ENCODE measurements at regions not wholly inside any gene's neighbourhood (a gene's known extent, or its start where the extent isn't known, plus 50 kb on each side); places are given as distances from the start of the nearest gene placed in this dataset.
"Not testable (repeated sequence)": the region's sequence is repeated elsewhere in the genome, so short reads cannot be mapped to it uniquely, and the experiment has no call there.

DNA sequence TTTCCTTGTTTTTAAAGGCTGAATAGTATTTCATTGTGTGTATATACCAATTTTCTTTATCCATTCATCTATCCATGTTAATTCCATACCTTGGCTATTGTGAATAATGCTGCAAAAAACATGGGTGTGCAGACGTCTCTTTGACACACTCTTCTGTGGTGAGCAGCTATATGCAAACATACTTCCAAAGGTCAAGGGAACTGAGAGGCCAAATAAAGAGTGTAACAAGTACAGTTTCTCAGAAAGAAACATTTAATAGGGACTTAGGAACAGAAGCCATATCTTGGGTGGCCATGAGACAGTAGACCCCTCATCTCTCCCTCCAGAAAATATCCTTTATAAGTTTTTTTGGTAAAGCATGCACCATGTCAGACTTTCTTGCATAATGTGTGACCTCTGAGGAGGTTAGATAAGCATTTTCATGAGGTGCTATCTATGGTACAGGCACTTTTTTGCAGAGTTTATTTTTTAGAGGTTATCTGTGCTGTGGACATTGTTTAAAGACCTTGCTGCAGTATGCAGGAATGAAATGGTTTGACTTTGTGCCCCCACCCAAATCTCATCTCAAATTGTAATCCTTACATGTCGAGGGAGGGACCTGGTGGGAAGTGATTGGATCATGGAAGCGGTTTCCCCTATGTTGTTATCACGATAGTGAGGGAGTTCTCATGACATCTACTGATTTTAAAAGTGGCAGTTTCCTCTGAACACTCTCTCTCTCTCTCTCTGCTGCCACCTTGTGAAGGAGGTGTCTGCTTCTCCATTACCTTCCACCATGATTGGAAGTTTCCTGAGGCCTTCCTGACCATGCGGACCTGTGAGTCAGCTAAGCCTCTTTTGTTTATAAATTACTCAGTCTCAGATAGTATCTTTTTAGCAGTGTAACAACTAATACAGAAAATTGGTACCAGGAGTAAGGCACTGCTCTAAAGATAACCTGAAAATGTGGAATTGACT lies 1202.3 kb downstream of the GALC start:
- no peak for DNase-seq (ENCODE audit: low read depth)

DNA sequence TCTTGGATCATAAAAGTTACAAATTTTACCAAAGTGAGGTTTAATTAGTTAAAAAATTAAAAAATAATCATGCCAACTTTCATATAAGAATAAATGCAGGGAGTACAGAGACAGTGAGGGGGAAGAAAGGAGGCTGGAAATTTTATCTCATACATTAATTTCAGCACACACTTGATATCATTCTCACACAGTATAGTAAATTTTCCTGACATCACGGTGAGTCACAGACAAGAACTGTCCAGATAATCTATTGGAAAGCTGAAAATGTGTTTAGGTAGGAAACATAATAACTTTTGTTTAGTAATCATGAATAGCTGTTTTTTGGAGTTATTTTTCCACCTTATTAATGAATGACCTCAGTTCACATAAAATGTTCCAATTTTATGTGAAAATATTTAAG lies 1204.8 kb downstream of the GALC start:
- DNase-seq (ENCODE audit: low read depth), result no peak

DNA sequence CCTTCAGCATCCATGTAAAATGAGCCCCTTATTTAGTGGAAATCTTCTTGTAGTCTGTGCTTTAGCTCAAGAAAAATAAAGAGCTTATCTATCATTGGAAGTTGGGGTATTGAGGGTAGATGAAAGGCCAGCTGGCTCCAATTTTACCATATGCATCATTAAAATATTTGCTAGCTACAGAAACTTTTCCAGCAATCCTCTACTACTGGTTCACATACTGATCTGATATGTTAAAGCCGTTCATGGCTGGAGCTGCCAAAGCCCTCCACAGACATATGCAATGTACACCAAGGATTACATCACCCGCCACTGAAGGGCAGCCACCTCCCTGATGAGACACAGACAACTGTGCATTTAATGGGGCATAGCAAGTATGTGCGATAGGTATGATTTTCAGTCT lies 1205.3 kb downstream of the GALC start:
- peak; percentile 7 for DNase-seq (ENCODE audit: low read depth)

DNA sequence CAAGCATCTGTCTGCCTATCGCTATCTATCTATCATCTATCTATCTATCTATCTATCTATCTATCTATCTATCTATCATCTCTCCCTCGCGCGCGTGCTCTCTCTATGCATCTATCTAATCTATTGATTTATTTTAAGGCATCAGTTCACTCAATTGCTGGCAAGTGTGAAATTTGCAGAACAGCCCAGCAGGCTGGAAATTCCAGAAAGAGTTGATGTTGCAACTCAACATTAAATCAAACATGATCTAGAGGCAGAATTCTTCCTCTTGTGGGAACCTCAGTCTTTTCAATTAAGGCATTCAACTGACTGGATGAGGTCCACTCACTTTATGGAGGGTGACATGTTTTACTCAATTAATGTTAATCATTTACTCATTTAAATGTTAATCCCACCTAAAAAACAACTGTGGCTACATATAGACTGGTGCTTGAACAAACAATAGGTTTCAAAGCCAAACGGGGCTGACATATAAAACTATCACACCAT lies 1210.8 kb downstream of the GALC start:
- DNase-seq (ENCODE audit: low read depth), result no peak

DNA sequence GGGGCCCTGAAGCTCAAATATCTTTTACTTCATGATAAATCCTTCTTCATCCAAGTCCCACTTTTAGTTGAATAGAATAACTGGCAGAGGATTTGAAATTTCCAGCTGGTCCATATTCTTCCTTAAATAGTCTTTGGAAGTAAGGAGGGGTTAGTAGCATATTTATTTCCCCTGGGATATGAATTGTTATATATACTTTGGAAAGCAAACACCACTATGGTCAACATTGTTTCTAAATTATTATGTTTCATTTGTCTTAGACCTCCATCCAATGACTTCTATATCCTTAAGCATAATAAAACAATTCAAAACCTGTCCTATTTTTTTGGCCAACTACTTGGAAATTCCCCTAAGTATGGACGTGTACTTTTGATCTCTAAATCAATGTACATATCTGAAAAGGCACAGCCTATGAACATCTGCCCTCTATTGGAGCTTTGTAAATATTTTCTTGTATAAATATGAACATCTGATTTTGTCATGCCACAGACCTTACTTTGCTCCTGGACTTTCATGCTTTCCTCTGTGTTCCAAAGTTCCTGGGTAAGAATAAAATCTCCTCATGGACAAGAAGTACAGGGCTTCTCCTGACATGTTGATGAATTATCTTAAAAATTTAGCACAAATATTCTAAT lies 1212.0 kb downstream of the GALC start:
- no peak for DNase-seq (ENCODE audit: low read depth)

DNA sequence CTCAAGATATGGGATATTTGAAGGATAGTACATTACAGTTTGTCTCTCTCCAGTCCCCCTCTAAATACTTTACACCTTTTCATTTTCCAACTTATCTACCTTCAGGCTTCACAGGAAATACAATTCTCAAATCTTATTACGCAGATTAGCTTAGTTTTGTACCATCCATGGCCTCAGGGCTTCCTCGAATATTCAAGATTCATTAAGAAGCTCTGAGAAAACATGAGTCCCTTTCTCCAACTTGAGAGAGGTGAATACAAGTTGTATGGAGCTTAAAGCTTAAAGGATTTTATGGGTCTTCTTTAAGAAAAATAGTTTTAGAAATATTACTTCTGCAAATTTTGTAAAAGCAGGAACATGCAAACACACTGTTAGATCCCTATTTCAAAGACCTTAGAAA lies 1212.5 kb downstream of the GALC start:
- DNase-seq (ENCODE audit: low read depth), result no peak

DNA sequence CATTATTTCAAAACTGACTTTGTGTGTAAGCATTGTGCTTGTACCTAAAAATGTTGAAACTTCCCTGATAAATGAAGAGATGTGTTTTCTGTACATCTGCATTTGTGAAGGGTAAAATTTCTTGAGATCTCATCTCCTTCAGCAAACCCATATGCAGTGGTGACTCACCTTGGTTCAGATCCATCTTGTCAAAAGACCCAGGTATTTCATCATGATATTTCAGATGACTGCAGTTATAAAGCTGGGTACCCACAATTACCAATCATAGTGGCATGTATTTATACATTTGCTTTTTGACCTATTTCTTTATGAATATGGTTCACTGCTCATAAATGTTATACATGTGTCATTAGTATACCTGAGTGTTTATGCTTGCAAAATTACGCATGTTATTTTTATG lies 1213.6 kb downstream of the GALC start:
- DNase-seq (ENCODE audit: low read depth), result no peak

DNA sequence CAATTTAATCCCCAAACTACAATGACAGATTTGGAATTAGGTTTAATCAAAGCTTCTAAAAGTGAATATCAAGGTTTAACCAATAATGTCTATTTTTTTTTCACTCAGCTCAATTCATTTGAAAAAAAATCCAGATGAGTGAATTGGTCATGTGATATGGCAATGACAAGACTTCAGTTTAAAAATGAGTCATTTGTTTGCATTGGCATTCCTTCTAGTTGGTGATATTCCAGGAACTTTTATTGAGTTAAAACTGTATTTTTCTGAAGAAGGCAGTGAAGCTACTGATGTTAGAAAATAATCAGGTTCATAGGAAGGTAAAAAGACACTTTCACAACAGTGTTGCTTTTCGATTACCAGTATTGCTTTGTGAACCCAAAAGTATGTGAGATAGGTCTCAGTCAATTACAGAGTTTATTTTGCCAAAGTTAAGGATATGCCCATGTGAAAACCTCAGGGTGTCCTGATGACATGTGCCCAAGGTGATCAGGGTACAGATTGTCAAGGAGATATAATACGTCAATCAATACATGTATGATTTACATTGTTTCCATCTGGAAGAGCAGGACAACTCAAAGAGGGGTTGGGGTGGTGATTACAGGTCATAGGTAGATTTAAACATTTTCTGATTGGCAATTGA lies 1214.9 kb downstream of the GALC start:
- peak; percentile 55 for DNase-seq (ENCODE audit: low read depth)

DNA sequence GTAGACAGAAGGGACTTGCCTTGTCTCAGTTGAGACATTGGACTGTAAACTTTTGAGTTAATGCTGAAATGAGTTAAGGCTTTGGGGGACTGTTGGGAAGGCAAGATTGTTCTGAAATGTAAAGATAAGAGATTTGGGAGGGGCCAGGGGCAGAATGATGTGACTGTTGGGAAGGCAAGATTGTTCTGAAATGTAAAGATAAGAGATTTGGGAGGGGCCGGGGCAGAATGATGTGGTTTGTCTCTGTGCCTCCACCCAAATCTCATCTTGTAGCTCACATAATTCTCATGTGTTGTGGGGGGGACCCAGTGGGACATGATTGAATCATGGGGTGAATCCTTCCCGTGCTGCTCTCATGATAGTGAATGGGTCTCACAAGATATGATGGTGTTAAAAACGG lies 1217.1 kb downstream of the GALC start:
- not testable (repeated sequence) for DNase-seq (ENCODE audit: low read depth)

DNA sequence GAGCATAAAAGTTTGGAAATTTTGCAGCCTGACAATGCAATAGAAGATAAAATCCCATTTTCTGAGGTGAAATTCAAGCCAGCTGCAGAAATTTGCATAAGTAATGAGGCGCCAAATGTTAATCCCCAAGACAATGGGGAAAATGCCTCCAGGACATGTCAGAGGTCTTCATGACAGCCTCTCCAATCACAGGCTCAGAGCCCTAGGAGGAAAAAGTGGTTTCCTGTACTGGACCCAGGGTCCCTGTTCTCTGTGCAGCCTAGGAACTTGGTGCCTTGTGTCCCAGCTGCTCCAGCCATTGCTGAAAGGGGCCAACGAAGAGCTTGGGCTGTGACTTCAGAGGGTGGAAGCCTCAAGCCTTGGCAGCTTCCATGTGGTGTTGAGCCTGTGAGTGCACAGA lies 1218.1 kb downstream of the GALC start:
- DNase-seq (ENCODE audit: low read depth), result no peak

DNA sequence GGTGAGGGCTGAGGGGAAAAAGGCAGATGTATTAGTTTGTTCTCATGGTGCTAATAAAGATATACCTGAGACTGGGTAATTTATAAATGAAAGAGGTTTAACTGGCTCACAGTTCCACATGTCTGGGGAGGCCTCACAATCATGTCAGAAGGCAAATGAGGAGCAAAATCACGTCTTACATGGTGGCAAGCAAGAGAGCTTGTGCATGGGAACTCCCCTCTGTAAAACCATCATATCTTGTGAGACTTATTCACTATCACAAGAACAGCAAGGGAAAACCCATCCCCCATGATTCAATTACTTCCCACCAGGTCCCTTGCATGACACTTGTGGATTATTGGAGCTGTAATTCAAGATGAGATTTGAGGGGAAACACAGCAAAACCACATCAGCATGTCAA lies 1220.9 kb downstream of the GALC start:
- no peak for DNase-seq (ENCODE audit: low read depth)

DNA sequence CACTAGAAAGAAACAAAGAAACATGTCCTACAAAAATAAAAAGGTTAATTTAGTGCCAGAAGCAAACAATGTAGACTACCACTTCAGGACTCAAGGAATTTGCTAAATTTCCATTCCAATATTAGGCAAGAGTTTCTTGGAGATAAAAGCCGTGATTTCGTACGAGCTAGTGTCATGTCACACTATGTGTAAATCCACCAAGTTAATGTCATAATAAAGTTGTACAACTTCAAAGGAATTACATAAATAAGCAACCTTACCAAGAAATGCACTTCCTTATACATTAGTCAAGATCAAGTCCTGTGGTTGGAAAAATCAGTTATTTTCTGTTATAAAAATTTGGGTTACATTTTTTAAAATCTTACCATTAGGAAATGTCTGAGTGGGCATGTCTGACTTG lies 1222.8 kb downstream of the GALC start:
- no peak for DNase-seq (ENCODE audit: low read depth)

DNA sequence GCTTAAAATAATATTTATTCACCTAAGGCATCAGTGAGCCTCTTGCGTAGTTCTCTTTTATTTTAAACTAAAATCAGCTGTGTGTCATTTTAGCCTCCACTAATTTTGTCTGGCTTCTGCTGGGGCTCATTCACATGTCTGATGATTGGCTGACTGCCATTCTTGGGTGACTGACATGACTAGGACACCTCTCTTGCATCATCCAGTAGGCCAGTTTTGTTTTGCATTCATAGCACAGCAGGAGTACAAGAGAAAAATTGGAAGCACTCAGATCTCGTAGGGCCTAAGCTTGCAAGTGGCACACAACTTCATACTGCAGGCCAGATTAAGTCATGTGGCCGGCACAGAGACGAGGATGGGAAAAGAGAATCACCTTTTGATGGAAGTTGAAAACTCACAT lies 1226.5 kb downstream of the GALC start:
- DNase-seq (ENCODE audit: low read depth), result no peak

DNA sequence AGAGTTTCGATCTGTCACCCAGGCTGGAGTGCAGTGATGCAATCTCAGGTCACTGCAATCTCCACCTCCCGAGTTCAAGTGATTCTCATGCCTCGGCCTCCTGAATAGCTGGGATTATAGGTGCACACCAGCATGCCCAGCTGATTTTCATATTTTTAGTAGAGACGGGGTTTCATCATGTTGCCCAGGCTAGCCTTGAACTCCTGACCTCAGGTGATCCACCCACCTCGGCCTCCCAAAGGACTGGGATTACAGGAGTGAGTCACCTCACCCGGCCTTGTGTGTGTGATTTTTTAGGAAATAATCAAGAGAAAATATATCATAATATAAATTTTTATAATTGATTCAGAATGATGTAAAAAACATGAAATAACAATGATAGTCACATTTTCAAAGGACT lies 1231.4 kb downstream of the GALC start:
- DNase-seq (ENCODE audit: low read depth), result no peak

DNA sequence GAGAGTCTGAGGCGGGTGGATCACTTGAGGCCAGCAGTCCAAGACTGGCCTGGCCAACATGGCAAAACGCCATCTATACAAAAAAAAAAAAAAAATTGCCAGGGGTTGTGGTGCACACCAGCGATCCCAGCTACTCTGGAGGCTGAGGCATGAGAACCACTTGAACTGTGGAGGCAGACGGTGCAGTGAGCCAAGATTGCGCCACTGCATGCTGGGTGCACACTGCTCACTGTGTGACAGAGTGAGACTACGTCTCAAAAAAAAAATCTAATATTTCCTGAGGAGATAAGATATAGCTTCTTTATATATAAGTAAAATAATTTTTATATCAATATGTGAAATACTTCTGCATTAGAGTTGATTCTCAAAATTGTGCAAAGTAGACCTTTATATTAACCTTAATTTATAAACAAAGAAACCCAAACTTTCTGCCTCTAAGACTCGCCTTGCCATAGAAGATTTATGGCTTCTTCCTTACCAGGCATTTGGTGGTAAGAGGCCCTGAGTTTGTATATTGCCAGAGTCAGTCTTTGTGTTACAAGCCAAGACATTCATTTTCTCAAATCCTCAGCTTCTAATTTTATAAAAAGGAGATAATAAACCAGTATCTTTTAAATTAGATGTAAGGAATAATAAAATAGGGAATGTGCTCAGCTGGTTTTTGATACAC lies 1226.7 kb downstream of the FLRT2 start:
- no peak for DNase-seq (ENCODE audit: low read depth)

DNA sequence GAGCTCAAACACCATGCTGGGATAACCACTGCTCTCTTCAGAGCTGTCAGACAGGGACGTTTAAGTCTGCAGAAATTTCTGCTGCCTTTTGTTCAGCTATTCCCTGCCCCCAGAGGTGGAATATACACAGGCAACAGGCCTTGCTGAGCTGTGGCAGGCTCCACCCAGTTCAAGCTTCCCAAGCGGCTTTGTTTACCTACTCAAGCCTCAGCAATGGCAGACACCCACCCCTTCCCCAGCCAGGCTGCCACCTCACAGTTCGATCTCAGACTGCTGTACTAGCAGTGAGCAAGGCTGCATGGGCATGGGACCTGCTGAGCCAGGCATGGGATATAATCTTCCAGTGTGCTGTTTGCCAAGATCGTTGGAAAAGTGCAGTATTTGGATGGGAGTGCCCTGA lies 1220.5 kb downstream of the FLRT2 start:
- DNase-seq (ENCODE audit: low read depth), result not testable (repeated sequence)

DNA sequence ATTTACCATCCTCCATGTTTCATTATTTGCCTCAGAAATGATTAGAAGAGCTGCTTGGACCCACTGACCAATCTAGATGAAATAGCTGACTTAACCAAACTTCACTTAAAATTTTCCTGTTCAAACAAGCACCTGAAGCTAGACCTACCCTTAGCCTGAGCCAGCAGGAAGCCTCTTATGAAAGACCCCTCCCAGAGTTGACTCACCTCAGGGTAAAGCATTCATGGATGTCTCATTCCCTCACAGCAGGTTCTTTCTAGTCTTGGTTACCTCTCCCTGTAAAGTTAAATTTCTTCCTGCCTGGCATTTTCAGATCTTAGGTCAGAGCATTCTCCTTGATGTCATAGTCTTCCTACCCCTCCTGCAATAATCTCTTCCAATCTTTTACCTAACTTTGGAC lies 1209.8 kb downstream of the FLRT2 start:
- DNase-seq (ENCODE audit: low read depth), result no peak

DNA sequence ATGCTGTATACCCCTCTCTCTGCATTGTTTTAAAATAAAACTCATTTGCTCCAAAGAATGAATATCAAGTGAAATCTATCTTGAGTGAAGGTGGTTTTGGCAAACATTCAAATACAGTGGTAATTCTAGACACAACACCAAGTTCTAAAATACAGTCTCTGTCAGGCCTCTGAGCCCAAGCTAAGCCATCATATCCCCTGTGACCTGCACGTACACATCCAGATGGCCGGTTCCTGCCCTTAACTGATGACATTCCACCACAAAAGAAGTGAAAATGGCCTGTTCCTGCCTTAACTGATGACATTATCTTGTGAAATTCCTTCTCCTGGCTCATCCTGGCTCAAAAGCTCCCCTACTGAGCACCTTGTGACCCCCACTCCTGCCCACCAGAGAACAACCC lies 1201.5 kb downstream of the FLRT2 start:
- not testable (repeated sequence) for DNase-seq (ENCODE audit: low read depth)

DNA sequence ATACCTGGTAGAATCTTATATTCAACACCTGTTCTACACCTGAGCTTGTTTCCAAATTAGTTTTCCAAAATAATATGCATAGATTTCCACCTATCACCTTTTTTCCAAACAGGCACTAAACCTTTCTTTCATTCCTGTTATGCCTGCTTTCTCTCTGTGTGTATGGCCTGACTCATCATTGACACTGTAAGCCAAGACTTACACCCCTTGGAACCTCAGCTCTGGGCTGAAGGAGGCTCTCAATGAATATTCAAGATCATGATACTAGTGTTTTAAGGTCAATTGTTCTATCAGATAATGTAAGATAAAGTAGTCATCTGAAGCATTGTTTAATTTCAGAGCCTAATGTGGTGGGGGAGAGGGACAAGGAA lies 1193.3 kb downstream of the FLRT2 start:
- no peak for DNase-seq (ENCODE audit: low read depth)

DNA sequence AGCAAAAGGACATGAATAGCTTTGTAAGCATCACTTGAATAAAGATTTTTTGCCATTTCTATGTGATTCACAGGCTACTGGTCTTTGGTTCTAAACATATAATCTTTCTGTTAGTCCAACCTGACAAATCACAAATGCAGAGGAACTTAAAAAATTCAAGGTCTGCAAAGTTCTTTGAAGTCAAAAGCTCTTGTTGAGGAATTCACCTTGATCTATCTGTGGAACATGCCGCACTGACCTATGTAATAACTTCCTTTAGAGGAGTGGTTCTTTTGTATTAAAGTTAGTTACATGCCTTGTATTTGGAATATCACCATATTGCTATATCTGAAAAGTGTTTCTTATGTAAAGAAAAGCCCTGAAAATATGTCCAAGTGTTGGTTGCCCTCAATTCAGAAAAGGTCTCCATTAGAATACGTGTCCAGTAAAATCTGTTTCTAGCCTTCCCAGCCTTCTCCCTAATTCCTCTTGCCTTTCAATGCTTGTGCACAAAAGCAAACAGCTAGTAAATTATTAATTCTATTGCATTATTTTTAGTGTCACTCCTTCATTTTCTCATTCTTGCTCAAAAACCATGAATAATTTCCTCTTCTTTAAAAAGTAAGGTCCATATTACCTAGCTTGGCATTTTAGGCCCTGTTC lies 1192.8 kb downstream of the FLRT2 start:
- no peak for DNase-seq (ENCODE audit: low read depth)

DNA sequence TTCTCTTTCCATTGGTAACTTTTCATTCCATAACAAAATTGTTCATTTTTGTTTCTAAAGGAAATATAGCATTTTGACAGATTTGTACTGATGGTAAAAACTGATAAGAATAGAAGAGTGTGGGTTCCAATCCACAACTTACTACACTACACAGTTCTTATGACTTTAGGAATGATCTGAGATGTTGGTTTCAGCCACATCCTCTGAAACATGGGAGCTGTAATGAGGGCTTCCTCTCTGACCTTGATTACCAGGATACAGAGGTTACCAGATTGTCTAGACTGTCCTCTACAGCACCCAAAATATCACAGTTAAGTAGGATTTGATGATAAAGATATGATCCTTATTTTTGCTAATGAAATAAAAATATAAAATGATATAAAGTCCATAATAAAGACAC lies 1184.6 kb downstream of the FLRT2 start:
- no peak for DNase-seq (ENCODE audit: low read depth)

DNA sequence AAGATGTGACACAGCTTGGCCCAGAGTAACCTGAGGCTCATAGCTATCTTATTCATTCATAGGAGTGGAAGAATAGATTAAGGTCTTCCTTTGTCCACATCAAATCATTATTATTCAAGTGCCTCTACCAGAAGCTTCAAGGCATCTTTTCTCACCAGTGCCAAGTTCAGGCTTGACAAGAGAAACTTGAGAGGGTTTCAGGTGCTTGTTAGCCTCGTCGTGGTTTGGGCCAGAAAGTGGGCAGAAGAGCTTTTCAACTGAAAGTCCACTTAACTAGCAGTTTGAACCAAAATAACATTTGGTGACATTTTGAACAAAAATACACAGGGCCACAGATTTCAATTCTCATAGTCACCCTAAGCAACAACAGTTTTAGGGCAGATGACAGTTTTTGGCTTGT lies 1184.2 kb downstream of the FLRT2 start:
- DNase-seq (ENCODE audit: low read depth), result no peak

All from fibroblast of gingiva (primary cell).